Right lobe of liver (tissue), 6 donors: ENCODE measurements at regions not wholly inside any gene's neighbourhood (a gene's known extent, or its start where the extent isn't known, plus 50 kb on each side); places are given as distances from the start of the nearest gene placed in this dataset.

Experiments used
- ATAC-seq, 4 donors: fragments of 200-7000 bp; cut with Tn5 transposase; one replicate each; pipeline ENCODE4 v1.9.1; 2020; ENCODE audit warnings: mild to moderate bottlenecking in 4 of 4, moderate library complexity in 4 of 4
- DNase-seq, 3 donors: peaks; one replicate each; pipeline ENCODE4 v3.0.0-alpha.2; 2020
- H3K27ac ChIP-seq, 3 donors: fragments of 200-600 bp; one replicate each; pipeline ENCODE4 v1.8.0; 2022
- H3K27me3 ChIP-seq, 2 donors: fragments of 200-600 bp; one replicate each; pipeline ENCODE4 v1.8.0; 2022
- H3K36me3 ChIP-seq, 4 donors: fragments of 200-600 bp; sonication (generic) in 1 of 4; one replicate each; pipeline versions ENCODE4 v1.5.1 to v1.8.0; 2017 to 2022; ENCODE audit warnings: control low read depth in 1 of 4
- H3K4me1 ChIP-seq, 4 donors: fragments of 200-600 bp; sonication (generic) in 1 of 4; one replicate each; pipeline versions ENCODE4 v1.5.1 to v1.8.0; 2017 to 2022; ENCODE audit warnings: control low read depth in 1 of 4
- H3K4me3 ChIP-seq, 3 donors: fragments of 200-600 bp; one replicate each; pipeline ENCODE4 v1.8.0; 2022
- H3K9me3 ChIP-seq, 4 donors: fragments of 200-600 bp; sonication (generic) in 1 of 4; one replicate each; pipeline versions ENCODE4 v1.5.1 to v1.8.0; 2017 to 2022; ENCODE audit warnings: control low read depth in 1 of 4
- CTCF ChIP-seq, 4 donors: fragments of 200-600 bp in 3 of 4; fragments of 450-650 bp in 1 of 4; IDR thresholded peaks; one replicate each; pipeline versions ENCODE4 v1.5.1 to v1.8.0; 2016 to 2022; ENCODE audit warnings: antibody characterized with exemption in 4 of 4, mild to moderate bottlenecking in 2 of 4
- POLR2A ChIP-seq: fragments of 450-650 bp; IDR thresholded peaks from one replicate; pipeline ENCODE4 v1.6.1; 2017; ENCODE audit warnings: antibody characterized with exemption, mild to moderate bottlenecking
- WGBS: methylation state at CpG from one replicate; pipeline ENCODE4 v1.1.6; 2018; ENCODE audit warnings: low coverage, low lambda C conversion rate; ENCODE audit not compliant: insufficient coverage; ENCODE audit errors: missing lambda C conversion rate; 5-methylcytosine and 5-hydroxymethylcytosine counted together
- intact Hi-C, 2 donors: fragments of 100-400 bp; cut with DNase I; formaldehyde crosslinking; loops; one replicate each; pipeline versions ENCODE4 v1.11.2 to v1.14.1; 2022
- donor health status: DM: no; HTN: yes; CAD: no.
- donor health status: DM: no; HTN: no; CAD: no.
- donor health status: DM: no; HTN: no; CAD: no.
- donor health status: DM: no; HTN: yes; CAD: no.
- donor health status: DM: no; HTN: yes; CAD: no.

GRCh38 chr11:33618956-33619355 lies 81.7 kb downstream of the C11orf91 start:
- Histone ChIP-seq H3K36me3 (no peaks in the 10 kb centered on the region), H3K27me3 (no peaks in the 10 kb centered on the region), H3K4me3 (no peak overlapping the region), H3K9me3 (no peaks in the 10 kb centered on the region), H3K27ac (no peak overlapping the region), H3K4me1 (no peaks in the 10 kb centered on the region)
- TF ChIP-seq CTCF (IDR thresholded peaks at IDR 0.05): no peak
- no peak for TF ChIP-seq POLR2A
- WGBS: 48% methylated on average over 6 of the region's 7 CpGs
- ATAC-seq (no peak), DNase-seq (no peak)
- intact Hi-C loops: no loop called here

- no peak for DNase-seq
- Histone ChIP-seq H3K36me3 (no peaks in the 10 kb centered on the region), H3K9me3 (no peaks in the 10 kb centered on the region), H3K27me3 (no peaks in the 10 kb centered on the region), H3K27ac (no peak overlapping the region), H3K4me3 (no peak overlapping the region), H3K4me1 (no peaks in the 10 kb centered on the region)
- TF ChIP-seq POLR2A (no peak), CTCF (IDR thresholded peaks at IDR 0.05) (no peak)
- intact Hi-C loops: no loop called here
- ATAC-seq: no peak
- no CpG with 5 or more reads among the region's 10 CpGs for WGBS
Observed at GRCh38 chr11:33618351-33618710, 82.3 kb downstream of the C11orf91 start.

- no peaks in the 10 kb centered on the region for H3K9me3 ChIP-seq
- H3K36me3 ChIP-seq: no peaks in the 10 kb centered on the region
- H3K4me1 ChIP-seq: no peaks in the 10 kb centered on the region
- no peak overlapping the region for H3K27ac ChIP-seq
- no peak for TF ChIP-seq POLR2A
- no peak for TF ChIP-seq CTCF (IDR thresholded peaks at IDR 0.05)
- intact Hi-C loops: no loop called here
- DNase-seq (no peak), ATAC-seq (no peak)
- 61% methylated on average over 7 of the region's 8 CpGs for WGBS
- no peak overlapping the region for H3K4me3 ChIP-seq
- no peaks in the 10 kb centered on the region for H3K27me3 ChIP-seq
Observed at GRCh38 chr11:33617672-33618350, 82.8 kb downstream of the C11orf91 start.

- intact Hi-C loops: no loop called here
- Histone ChIP-seq H3K9me3 (no peaks in the 10 kb centered on the region), H3K4me1 (no peaks in the 10 kb centered on the region), H3K27ac (no peak overlapping the region), H3K4me3 (no peak overlapping the region), H3K36me3 (no peaks in the 10 kb centered on the region), H3K27me3 (no peaks in the 10 kb centered on the region)
- TF ChIP-seq POLR2A (no peak), CTCF (IDR thresholded peaks at IDR 0.05) (no peak)
- 60% methylated on average over 1 of the region's 5 CpGs for WGBS
- no peak for DNase-seq
- ATAC-seq: no peak
Observed at GRCh38 chr11:33616552-33616951, 84.1 kb downstream of the C11orf91 start.

GRCh38 chr11:33615751-33616150 lies 84.9 kb downstream of the C11orf91 start:
- intact Hi-C loops: no loop called here
- H3K27ac ChIP-seq: no peak overlapping the region
- ATAC-seq (no peak), DNase-seq (no peak)
- 38% methylated on average over 3 of the region's 3 CpGs for WGBS
- TF ChIP-seq CTCF (IDR thresholded peaks at IDR 0.05) (no peak), POLR2A (no peak)
- no peaks in the 10 kb centered on the region for H3K27me3 ChIP-seq
- no peaks in the 10 kb centered on the region for H3K36me3 ChIP-seq
- no peaks in the 10 kb centered on the region for H3K4me1 ChIP-seq
- no peak overlapping the region for H3K4me3 ChIP-seq
- H3K9me3 ChIP-seq: no peaks in the 10 kb centered on the region
